ENCODE measurements at regions not wholly inside any gene's neighbourhood (a gene's known extent, or its start where the extent isn't known, plus 50 kb on each side); places are given as distances from the start of the nearest gene placed in this dataset.

DNA sequence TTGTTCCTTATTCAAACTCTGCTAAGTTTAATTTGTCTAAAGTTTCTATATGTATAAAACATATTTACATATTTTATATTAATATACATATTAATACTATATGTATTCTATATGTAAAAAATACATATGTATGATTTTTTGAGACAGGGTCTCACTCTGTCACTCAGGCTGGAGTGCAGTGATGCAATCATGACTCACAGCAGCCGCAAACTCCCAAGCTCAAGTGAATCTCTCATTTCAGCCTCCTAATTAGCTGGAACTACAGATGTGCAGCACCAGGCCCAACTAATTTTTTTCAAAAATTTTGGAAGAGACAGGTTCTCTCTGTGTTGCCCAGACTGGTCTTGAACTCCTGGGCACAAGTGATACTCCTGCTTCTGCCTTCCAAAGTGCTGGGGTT, 684.9 kb downstream of the TRAM1L1 start:
- DNase-seq: no peak

- no peak for DNase-seq
These were observed 687.7 kb downstream of the TRAM1L1 start for GRCh38 chr4:116397714-116398113.

DNA sequence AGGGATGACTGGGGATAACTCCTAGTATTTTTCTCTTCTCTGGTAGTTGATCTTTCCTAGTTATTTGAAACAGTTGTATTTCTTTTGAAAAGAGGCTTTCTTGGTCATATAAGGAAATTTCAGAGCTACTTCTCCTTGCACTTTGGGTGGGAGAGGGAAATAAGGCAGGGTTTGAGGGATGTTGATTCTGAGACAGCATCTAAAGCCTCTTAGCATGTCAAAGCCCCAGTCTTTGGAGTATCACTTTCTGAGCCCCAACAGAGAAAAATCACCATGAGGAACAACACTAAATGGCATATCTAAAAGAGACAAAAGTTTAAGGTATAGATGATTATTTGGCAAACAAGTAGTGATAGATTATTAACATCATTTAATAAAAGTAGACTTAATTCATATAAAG, 688.1 kb downstream of the TRAM1L1 start:
- DNase-seq: no peak

- DNase-seq: no peak
These were observed 690.0 kb downstream of the TRAM1L1 start for GRCh38 chr4:116395408-116395807.

GRCh38 chr4:116391020-116391419, 694.4 kb downstream of the TRAM1L1 start:
- no peak for DNase-seq

DNA sequence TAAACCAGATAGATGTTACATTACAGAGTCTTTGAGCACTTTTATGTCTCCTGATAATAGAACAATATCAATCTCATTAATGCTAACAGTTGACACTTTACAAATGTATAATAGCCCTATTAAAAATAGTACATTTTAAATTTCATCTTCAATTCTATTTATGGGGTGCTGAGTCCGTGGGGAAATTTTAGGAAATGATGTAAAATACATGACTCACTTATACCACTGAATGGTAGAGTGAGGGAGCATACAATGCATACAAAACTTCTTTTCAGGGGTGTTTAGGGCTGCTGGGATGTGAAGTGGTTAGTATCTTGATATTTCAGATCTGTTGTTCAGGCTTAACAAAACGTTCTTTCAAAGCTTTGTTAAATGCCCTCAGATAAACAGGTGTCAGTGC, 696.2 kb downstream of the TRAM1L1 start:
- DNase-seq: no peak

DNA sequence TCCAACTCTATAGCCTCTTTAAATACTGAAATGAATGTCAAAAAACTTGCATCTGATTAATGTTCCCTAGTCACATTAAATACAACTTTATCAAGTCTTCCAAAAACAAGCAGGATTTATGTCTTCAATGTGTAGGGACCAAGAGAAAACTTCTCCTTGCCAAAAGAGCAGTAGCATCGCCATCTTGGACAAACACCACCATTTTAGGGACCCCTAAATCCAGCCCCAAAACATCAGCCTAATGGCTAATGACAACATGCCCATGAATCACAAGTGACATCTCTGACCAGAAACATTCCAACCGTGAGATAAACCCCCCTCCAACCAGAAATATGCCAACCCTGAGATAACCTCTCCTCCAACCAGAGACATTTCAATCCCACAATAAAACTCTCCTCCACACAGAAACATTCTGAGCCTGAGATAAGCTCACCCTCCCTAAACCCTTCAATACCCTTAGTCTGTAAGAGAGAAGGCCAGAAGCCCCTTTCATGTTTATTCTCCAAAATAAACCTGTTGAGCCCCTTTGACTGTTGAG, 697.4 kb downstream of the TRAM1L1 start:
- no peak for DNase-seq

- no peak for DNase-seq
These were observed 698.5 kb downstream of the TRAM1L1 start for GRCh38 chr4:116386856-116387255.

DNA sequence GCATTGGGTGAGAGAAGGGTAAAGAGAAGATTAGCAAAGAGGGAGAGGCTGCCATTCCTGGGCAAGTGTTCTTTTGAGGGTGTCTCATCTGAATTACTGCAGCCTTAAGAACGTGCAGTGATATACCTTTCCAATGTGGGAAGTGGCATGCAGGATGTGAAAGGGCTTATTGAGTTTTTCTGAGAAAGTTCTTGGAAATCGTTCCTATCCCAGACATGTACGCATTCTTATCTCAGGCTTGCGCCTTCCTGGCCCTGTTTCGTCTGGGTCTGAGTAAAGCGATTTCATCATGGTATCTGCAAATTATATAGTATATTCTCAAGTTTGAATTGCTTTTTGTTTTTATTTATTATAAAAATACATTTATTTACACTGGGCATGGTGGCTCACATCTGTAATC, 699.8 kb downstream of the TRAM1L1 start:
- DNase-seq: no peak

- DNase-seq: no peak
These were observed 710.6 kb downstream of the TRAM1L1 start for GRCh38 chr4:116374815-116375214.

DNA sequence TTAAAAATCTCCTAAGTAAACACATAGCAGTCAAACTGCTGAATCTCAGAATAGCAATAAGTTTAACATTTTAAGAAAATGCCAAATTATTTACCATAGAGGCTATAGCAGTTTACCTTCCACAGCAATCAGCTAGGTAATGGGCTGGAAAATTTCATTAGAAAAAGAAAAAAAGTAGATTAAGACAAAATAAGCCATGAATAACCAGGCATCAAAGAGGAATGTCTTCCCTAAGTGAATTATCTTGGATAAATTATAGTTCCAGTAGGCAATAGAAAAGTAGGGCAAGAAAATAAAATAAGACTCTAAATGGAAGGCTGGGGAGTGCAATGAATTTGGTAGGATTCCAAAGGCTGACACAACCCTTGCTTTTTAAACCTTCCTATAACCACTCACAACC, 722.8 kb downstream of the TRAM1L1 start:
- DNase-seq: no peak

DNA sequence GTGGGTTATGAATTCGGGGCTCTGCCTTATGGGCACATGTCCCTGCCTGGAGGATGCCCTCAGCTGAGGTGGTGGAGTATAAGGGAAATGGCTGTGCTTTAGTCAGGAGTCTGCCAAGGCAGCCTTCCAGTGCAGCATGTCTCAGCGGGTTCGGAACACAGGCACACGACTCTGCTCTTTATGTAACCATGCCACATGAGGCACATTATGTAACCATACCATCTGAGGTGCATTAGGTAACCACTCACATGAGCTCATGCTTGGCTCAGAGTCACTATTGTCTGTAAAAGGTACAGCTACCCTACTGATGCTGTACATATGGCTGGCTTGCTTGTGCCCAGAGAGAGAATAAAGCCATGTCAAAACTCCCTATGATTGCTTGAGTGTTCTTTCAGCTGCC, 723.6 kb downstream of the TRAM1L1 start:
- no peak for DNase-seq

GRCh38 chr4:116358633-116359222, 726.6 kb downstream of the TRAM1L1 start:
- DNase-seq: peak; percentile 38

DNA sequence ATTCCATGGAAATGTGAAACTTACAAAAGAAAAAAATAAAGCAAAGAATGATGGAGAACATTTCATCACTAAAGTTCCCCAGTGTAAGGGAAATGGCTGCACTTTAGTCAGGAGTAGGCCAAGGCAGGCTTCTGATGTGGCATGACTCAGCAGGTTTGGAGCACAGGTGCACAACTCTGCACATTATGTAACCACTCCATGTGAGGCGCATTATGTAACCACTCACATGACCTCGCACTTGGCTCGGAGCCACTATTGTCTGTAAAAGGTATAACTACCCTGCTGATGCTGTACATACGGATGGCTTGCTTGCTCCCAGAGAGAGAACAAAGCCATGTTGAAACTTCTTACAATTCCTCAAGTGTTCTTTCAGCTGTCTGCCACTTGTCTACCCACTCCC, 727.6 kb downstream of the TRAM1L1 start:
- DNase-seq: no peak

- no peak for DNase-seq
These were observed 738.6 kb downstream of the TRAM1L1 start for GRCh38 chr4:116346750-116347149.

GRCh38 chr4:116343809-116344208, 741.6 kb downstream of the TRAM1L1 start:
- DNase-seq: no peak

DNA sequence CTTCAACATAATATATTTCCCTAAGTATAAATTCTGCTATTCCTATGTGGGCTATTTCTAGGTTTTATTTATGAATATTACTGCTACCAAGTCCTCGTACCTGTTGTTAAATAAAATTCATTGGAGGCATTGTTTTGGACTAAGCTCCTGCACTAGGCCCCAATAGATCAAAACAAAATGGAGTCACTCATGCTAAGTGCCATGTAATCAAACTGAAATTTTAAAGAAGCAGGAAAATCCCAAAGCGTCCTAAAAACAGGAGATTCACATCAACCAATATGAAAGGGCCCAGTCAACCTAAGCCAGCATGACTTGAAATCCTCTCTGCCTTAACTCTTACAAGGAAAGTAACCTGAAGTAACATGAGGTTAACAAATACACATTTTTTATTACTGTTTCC, 743.2 kb downstream of the TRAM1L1 start:
- DNase-seq: no peak

DNA sequence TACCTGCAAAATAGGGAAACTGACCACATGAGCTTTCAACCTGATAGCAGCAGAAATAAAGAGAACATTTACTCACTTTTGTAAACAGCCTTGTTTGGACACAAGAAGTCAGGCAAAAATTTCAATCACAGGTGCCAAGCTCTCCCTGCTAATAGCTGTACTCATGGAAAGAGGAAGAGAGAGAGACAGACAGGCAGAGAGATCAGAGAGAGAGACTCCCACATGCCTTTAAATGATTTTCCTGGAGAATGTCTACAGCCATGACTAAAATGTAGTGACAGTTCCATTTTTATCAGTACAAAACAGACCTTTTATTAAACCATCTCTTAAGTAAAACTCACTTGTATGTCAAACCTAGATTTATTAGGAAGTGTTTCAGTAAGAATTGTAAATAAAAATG, 752.9 kb downstream of the TRAM1L1 start:
- no peak for DNase-seq

- DNase-seq: no peak
These were observed 757.0 kb downstream of the TRAM1L1 start for GRCh38 chr4:116328261-116328860.

DNA sequence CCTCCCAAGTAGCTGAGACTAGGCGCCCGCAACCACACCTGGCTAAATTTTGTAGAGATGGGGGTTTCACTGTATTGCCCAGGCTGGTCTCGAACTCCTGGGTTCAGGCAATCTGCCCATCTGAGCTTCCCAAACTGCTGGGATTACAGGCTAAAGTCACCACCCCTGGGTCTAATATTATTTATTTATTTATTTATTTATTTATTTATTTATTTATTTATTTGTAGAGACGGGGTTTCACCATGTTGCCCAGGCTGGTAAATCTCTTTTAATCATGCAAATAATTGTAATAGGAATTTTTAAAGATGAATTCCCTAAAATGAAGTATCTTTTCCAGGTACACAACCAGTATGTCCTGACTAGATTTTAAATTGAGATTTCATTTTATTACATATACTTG, 761.8 kb downstream of the TRAM1L1 start:
- no peak for DNase-seq

GRCh38 chr4:116321471-116321870, 763.9 kb downstream of the TRAM1L1 start:
- DNase-seq: no peak

GRCh38 chr4:116320859-116321258, 764.5 kb downstream of the TRAM1L1 start:
- DNase-seq: no peak

- no peak for DNase-seq
These were observed 781.6 kb downstream of the TRAM1L1 start for GRCh38 chr4:116303736-116304188.

DNA sequence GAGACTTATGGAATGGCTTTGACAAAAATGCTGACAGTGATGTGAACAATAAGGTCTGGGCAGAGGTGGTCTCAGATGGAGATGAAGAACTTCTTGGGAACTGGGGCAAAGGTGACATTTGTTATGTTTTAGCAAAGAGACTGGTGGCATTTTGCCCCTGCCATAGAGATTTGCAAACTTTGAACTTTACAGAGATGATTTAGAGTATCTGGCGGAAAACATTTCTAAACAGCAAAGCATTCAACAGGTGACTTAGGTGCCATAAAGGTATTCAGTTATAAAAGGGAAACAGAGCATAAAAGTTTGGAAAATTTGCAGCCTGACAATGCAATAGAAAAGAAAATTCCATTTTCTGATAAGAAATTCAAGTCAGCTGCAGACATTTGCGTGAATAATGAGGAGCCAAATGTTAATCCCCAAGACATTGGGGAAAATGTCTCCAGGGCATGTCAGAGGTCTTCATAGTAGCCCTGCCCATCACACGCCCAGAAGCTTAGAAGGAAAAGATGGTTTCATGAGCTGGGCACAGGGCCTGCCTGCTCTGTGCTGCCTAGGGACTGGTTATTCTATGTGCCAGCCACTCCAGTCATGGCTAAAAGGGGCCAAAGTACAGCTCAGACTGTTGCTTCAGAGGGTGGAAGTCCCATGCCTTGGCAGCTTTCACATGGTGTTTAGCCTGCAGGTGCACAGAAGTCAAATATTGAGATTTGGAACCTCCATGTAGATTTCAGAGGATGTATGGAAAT, 782.2 kb downstream of the TRAM1L1 start:
- DNase-seq: no peak

Data from NCI-H526 treated with DMSO at 0.1 percent for 48 hours (cell line).